ENCODE measurements at regions not wholly inside any gene's neighbourhood (a gene's known extent, or its start where the extent isn't known, plus 50 kb on each side); places are given as distances from the start of the nearest gene placed in this dataset.
A peak's percentile ranks its signal among the peaks of the same experiment; 100 is the strongest.

DNA sequence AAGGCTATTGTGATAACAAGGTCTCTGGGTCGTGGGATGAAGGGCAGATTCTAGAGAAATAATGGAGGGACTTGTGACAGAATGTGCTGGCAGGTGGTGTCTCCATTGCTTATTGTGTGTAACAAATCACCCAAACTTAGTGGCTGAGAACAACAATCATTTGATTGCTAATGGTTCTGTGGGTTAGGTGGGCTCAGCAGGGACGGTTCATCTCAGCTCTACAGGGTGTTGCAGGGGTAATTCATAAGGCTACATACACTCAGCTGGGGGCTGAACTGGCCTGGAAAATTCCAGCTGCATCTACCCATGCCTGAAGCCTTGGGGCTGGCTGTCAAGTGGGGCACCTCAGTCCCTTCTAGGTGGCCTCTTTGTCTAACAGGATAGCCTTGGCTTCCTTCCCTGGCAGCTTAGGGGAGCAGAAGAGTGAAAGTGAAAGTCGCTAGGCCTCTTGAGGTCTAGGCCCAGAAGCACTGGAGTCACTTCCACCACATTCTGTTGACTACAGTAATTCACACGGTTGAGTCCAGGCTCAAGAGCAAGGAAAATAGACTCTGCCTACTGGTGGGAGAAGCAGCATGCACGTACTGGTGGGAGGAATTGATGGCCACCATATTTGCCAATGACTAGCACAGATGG, 308.9 kb downstream of the MN1 start:
- no peak for DNase-seq

DNA sequence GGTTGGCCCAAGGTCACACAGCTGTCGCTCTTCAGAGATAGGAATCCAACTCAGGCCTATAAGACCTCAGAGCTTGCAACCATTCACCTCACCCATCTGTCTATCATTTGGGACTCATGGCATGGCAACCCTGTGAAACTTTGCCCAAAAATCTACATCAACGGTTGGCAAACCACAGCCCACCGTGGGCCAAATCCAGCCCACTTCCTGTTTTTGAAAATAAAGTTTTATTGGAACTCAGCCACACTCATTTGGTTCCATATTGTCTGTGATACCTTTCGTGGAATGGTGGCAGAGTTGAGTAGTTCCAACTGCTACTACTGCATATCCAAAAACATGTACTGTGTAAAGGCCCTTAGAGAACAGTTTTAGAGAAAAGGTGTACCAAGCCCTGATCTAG, 307.8 kb downstream of the MN1 start:
- no peak for DNase-seq

DNA sequence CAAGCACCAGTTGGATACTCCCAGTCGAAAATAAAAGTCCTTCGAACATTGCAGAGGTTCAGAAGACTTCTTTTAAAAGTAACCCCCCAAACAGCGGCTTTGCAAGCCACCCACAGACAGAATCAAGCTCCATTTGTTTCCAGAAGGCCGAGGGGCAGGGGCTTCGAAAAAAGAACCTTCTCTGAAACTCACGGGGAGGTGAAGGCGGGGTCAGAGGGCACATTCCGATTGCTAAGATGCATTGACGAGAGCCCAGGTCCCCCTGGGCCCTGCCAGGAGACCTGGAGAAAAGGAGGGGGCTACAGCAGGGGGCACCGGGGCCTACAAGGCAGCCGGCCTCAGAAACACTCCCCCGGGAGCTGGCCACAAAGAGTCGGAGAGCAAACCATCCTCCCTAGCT, 306.8 kb downstream of the MN1 start:
- DNase-seq = no peak

DNA sequence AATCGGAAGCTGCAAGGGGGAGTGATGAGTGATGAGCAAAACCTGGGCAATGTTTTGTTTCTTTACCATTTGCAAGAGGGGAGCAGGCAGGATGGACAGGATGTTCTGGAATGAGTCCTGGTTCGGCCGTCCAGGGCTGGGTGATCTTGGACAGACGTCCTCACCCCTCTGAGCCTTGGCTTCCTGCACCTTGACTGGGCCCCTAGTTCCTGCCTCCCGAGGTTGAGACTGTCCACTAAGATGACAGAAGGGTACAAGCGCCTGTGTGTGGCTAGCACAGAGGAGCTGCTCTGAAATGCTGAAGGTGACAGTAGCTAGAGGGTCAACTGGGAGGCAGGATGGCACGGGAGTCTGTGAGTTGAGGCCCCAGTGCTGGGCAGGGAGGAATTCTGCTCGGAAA, 306.2 kb downstream of the MN1 start:
- no peak for DNase-seq

DNA sequence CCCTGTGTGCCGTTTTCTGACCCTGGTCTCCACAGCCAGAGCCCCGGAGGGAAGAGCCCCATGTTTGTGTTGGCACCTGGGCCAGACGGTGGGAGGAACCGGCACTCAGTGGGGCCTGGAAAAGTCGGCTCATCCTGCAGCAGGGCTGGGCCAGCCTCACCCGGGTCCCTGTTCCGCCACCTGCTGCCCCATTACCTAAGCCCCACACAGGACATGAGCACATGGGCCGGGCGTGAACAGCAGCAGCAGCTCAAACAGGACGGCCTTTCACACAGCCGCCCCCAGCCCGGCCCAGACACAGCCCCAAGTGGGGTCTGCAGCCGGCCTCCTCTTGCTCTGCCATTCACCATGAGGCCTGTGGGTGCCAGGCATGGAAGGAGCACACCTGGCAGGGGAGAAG, 302.4 kb downstream of the MN1 start:
- DNase-seq = no peak

DNA sequence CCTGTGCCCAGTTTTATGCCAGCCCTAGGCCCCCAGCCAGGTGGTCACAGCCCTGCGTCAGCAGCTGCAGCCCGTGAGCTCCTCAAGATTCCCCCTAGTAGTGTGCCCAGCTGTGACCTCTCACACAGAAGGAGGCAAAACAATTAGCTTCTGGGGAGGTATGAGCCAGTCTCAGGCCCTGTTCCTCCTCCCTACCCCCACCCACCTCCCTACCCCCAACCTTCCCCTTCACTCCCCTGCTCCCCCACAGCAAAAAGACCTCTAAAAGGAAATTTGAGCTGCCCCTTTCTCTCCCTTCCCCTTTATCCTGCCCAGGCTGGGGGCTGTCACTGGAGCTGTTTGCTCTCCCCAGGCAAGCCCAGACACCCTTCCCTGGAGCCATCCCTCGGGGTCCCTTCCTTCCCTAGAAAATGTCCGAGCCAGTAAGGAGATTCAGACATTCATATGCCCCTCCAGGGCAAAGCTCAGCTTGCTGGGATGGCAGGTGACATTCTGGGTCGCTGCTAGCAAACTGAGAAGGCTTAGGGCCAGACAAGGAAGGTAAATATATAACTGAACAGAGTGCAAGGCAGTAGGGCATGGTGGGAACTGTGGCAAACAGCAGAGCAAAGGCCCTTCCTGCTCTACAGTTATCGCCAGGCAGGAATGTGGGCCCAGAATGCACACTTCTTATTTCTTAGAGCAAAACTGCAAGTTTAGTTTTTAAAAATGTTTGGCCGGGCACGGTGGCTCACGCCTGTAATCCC, 300.2 kb downstream of the MN1 start:
- no peak for DNase-seq

DNA sequence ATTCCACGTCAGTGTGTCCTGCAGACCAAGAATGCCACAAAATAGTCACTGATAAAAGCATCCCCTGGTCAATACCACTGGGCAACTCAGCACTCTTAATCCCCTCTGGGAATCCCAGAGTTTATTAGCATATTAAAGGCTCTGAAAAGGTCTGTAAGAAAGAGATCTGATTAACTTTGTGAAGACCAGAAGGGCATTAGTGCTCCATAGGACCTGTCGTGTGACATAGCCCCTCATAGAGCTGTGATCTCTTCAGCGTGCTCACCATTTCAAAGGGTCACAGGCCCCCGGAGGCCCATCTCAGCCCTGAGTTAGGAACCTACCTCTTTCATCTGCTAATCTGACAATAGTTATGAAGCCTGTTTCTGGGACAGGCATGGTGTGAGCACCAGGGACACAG, 299.2 kb downstream of the MN1 start:
- DNase-seq = no peak

DNA sequence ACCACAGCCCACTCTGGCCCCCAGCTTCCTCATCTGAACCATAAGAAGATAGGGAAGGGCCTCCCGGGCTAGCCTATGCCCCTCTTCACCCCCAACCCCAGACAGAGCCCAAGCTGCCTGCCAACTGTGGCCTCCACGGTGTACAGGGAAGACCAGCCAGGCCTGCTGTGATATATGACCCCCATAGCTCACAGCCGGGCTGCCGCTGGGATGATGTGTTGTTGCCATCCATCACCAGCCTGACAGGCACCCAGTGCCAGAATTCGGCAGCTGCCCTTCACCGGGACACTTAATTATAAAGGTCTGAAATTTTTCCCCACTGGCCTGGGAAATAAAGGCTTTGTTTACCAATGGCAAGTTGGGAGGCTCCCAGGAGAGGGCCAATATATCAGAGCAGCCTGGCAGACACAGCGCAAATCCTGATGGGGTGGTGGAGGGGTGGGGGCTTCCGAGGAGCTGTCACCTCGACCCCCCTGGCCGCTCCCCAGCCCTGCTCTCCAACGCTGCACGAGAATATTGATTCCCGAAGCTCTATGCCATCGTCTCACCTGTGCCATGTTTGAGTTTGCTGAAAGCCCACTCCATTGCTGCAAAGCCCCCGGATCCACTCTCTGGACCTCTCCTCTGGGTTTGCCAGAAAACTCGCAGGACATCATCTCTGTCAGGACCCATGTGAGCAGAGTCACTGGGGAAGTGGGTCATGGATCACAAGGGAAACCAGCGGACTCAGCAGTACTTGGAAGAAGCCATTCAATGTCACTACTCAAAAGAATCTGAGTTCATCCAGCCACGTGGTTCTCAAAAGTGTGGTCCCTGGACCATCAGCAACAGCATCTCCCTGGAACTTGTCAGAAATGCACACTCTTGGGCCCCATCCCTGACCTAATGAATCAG, 296.9 kb downstream of the MN1 start:
- DNase-seq = no peak

DNA sequence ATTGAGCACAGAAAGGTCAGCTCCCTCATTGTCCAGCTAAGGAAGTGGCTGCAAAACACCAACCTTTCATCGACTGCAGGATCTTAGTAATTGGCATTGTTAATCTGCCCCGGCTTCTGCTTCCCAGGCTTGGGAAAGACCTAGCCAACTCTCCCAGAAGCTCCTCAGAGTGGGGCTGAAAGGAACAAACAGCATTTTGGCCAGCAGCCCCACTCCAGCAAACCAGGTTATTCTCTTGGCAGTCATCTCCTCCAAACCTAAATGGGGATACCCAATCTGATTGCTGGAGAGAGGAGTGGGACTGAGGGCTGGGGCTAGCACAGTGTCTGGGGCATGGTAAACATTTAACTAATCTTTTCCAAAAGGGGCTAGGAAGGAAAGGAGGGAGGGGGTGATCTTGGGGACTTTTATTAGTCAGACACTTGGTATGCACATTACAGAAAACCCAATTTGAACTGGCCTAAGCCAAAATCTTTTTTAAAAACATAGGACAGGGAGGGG, 294.4 kb downstream of the MN1 start:
- no peak for DNase-seq

DNA sequence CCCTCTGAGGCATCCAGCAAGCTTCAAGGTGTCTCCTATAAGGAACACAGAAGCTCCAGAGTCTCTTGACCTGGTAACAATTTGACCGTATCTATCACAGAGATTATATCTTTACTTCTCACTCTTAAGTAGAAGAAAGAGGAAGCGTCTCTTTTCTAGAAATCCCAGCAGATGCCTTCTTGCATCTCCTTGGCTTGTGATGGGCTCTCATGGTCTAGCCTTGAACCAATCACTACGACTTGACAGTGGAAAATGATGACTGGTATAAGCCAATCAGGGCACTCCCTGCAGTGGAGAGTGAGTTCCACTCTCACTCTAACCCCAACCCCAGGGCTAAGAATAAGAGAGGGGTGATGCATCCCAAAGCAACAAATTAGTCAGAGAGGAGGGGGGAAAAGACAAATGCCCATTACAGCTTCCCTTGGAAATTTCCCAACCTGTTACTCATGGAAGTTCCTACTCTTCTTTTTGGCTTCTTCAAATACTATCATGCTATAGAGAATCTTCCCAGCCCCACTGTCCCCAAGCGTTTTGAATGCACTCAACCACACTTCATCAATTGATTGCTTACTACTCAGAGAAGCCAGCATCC, 293.5 kb downstream of the MN1 start:
- DNase-seq = no peak

DNA sequence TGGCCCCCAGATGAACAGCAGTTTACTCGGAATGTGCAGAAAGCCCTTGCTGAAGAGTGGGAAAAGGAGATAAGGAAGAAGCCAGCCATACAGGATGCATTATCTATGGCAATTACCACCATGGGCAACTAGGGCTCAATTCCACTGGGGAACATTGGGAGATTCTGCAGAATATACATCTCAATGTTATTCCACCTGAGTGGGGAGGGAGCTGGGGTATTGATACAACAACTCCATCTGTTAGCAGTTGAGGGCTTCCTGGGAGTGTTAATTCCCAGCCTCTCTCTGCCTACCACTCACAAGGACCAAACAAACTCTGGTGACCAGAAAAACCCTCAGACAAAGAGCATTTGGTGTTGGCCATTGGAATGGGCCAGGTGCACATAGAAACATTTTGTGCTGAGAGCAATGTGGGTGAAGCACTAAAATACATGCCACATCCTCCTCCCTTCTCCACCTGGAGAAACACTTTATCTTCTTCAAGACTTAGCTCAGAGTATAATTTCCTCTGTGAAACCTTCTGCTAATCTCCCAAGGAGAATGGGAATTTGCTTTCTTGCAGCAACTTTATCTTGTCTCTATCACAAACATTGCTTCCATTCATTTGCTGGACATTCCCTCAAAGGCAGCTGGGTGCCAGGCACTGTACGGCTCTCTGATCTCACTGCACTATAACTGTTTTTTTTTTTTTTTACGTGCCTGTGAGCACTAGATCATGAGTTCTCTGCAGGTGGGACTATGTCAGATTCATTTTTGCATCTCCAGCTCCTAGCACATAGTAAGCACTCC, 292.2 kb downstream of the MN1 start:
- no peak for DNase-seq

DNA sequence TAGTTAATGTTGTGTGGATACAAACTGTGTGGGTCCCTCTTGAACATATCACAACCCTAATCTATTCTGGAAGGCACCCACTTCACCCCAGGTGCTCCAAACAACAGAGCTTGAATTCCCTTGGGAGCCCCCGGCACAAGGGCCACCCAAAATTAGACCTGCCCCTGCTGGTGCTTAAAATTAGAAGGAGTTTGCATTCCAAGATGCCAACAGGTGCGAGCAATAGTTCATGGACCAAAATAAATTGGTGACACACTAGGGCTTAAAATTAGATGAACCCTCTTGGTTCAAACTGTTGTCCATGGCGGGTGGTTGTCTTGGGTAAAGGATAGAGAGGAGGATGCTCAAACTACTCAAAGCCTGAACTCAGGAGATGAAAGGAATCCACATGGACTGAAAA, 291.5 kb downstream of the MN1 start:
- no peak for DNase-seq

DNA sequence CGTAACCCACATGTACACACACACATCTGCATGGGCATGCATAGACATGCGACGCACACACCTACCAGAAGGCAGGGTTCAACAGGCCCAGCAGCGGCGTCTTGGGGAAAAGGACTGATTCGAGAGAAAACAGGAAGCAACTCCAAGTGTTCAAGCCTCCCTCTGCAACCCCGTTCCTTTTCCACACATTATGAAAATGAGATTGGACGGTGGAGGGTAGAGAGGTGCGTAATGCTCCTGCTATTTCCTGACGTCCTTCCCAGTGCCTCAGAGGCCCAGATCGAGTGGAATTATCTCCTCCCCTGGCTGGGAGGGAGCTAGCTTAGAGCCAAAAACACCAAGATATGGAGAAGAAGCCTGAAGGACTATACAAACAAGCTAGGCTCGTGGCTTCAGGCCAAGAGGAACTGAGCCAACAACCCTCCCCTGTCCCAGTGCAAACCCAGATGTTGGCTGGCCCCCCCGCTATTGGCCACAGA, 289.2 kb downstream of the MN1 start:
- DNase-seq = peak; percentile 91

DNA sequence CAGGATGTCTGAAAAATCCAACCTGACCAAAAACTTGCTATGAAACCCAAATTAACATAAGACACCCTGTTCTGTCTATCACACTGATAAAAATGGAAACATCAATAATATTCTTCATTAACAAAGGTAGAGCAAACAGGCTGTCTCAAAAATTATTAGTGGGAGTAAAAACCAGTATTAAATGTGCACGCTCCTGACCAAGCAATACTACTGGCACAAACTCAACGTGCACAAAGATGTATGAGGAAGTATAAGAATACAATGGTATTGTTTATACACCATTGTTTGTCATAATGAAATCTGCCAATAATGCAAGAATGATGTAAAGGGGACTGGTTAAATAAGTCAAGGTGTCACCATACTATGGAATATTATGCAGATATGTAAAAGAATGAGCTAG, 288.5 kb downstream of the MN1 start:
- DNase-seq = no peak

DNA sequence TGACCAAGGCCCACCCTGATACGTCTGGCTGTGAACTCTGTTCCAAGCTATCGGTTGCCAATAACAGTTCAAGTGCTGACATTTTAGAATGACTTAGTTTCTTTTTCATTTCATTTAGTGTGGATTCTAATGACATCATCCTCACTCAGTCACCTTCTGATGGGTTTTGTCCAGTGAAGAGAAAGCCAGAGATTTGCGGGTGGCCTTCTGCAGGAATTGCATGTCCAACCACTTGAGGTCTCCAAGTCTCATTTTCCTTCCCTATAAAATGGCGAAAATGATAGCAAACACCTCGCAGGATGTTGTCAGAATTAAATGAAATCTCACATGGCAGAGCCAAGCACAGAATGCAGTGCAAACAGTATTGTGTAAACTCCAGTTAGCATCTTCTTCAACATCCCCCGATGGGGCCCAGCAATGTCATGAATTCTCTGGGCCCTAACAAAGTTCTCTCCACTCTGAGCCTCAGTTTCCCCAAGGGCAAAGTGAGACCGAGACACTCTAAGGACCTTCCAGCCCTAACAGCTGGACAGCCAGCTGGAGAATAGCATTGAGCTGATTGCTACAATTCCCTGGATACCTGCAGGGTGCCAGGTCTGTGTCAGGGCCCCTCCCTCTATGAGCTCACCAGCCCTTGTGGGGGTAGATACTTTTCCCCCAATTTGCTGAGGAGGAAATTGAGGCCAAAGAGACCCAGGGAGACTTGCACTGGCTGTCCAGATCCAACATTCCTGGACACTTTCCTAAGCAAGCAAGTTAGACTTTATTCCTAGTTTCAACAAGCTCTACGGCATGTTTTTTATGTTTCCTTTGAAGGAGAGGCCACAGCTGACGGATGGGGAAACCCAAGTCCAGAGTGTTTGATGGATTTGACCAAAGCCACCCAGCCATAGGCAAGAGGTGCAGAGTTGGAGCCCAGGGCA, 286.7 kb downstream of the MN1 start:
- DNase-seq = peak; percentile 82

DNA sequence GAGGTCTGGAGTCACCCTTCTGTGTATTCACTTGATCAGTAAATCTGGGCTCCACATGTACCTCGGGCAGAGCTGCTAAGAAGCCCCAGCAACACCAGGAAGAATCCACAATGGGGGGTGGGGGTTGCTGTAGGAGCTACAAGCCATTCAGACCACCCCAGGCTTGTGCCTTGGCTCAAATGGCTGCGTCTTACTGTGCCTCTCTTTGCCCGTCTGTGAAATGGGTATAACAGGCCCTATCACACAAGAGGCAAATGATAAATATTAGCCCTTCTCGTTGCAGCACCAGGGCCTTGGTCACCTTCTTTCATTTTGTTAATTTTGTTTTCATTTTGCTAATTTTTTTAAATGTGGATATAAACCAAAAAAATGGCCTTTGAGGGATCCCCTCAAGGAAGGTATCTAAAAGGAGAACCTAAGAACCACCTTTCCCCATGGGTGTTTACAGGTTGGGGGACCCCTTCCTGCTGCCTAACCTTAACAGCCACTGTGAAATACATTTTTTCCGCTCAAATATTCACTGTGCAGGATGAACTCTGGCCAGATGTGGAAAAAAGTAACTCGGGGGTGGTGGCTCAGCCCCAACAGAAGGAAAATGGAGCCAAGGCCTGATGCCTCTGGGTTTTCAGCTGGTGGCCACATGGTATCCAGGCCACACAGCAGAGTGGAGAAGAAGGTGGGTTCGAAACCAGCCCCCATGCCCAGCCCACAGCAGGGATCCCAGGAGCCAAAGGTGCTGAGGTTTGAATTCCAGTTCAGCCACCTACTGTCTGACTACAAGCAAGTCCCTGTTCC, 284.0 kb downstream of the MN1 start:
- DNase-seq = peak; percentile 55

DNA sequence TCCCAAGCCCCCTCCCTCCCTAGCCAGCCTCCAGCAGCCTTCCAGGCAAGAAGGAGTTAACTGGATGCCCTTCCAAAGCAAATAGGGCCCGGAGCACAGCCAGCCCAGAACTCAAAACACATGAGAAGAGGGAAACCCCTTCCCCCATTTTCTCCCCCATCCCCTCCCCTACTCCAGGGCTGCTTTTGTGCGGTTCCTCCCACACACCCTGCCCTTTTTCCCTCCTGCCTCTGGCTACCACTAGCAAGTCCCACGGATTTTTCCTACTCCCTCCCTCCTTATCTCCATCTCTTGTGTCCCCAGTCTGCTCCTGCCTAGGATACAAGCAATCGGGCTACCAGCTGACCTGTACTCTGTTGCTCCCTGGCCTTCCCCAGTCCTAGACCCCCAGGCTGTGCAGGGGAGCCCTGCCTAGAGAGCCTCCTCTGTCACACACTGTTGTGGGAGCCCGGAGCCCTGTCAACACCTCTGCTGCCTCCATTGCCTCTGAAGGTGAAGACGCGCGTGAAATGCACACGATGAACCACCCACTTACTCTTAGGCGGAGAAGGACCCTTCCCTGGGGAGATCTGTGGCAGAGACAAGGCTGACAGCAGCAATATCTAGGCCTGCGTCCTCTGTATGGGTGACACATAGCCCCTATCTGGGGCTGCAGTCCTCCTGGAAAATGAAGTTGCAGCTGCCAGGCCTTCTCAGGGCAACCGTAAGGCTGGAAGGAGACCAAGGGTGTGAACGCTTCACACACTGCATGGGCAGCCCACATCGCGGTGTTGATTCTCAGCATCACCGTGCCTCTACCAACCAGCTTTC, 282.8 kb downstream of the MN1 start:
- peak; percentile 65 for DNase-seq

DNA sequence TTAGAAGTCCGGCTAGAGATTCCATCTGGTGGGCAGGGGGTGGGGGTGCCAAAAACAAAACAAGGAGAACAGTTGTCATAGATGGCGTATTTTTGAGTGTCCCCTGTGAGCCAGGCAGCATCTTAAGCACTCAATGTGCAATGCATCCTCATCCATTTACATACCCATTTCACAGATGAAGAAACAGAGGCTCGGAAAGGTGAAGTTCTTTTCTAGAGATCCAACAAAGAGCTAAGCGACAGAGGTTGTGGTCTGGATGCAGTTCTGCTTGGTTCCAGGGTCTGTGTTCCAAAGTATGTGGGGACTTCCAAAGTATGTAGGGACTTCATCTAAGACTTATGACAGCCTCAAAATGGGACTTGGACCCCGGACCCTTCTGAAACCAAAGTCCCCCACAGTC, 277.8 kb downstream of the MN1 start:
- DNase-seq = no peak

DNA sequence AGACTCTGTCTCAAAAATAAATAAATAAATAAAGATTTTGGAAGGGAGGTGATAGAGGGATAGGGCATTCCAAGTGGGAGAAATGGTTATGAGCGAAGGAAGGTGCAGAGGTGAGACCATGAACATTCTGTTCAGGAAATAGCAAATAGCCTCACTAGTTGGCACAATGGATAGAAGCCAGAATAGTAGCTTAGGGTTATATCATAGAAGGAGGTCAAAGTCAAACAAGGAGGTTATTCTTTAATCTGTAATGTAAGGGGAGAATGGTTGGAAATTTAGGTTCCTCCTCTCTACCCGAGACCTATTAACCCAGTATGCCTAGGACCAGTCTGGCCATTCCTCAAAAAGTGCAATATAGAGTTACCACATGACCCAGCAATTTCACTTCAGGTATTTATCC, 275.8 kb downstream of the MN1 start:
- no peak for DNase-seq

All from right hindlimb (tissue), 1 donor.